ENCODE measurements at regions not wholly inside any gene's neighbourhood (a gene's known extent, or its start where the extent isn't known, plus 50 kb on each side); places are given as distances from the start of the nearest gene placed in this dataset.
"Not testable (repeated sequence)": the region's sequence is repeated elsewhere in the genome, so short reads cannot be mapped to it uniquely, and the experiment has no call there.

GRCh38 chr7:68321776-68322496 lies 1276.3 kb upstream of the AUTS2 start:
- DNase-seq, result no peak

GRCh38 chr7:68324621-68325020 lies 1273.7 kb upstream of the AUTS2 start:
- no peak for DNase-seq

DNA sequence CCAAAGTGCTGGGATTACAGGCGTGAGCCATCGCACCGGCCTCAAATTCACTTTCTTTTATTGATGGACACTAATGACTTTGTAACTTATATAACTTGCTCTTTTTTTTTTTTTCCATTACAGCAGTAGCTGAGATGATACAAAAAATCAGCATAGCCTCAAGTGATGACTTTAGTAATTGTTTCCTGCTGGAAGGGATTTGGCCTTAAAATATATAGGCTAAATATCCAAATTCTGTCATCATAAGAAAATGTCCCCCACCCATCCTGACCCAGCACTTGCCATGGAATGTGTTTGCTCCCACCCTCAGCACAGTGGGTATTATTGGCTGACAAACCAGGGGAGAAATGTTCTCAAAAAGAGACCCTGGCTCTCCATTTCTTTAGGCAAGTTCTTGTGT lies 1264.1 kb upstream of the AUTS2 start:
- DNase-seq, result no peak

GRCh38 chr7:68334636-68335272 lies 1263.5 kb upstream of the AUTS2 start:
- no peak for DNase-seq

DNA sequence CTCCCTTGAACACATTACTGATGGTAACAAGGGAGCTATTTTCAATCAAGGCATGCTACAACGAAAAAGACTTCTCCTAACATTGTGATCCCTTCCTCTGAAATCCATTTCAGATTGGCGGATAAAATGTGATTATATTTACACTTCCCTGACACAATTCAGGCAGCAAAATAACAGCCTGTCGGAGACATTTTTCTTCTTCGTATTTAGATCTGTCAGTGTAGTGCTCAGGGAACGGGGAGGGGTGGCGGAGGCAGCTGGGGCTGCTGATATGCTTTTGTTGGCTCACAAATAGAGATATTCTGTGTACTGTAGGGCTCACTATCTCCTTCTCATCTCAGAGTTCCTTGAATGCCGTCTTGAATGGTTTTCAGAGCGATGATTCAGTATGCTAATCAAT lies 1261.7 kb upstream of the AUTS2 start:
- no peak for DNase-seq

DNA sequence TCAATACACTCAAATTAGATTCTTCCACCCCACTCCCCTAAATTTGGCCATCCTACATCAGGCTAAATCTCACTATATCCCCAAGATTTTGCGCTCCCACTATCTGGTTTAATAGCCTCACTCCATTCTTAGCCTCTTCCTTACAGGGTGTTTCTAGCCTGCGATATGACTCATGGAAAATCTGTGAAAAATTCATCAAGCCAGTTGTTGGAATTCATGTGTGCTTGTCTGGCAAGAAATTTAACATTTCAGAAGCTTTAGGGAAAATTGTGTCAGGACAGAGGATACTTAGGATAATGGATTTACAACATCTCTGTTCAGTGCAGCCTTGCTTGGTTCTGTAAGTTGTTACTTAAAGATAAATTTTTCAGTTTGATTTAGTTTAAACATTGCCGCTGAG lies 1249.9 kb upstream of the AUTS2 start:
- no peak for DNase-seq

DNA sequence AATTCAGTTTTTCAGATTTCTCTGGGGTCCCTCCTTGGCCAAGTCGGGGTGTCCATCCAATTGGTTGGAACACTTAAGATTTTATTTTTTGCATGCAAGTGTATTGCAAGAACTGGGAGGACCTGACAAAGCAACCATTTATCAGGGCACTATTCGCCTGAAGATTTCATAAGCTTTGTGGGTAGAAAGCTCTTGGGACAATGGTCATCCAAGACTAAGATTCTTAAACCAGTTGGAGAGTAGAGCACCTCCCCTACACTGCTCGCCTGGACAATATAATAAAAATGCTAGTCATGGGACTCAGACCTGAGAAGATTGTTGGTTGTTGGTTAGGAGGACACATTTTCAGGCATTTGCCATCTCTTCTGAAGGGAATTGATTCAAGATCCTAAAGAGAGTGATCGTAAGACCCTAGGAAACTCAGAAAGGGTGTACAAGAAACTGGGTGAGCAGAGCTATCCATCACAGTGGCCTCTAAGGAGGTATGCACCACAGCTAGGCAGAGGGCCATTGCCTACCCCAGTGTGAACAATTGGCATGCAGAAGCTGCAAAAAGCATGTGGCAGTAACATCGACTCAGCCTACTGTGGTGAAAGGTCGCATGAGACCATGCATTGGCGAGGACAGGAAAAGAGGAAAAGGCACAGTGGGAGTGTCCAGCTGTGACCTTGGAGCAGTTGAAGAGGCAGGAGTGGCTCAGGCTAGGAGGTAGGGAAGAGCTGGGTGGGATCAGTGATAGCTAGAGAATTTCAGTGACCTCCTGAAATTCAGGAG lies 1235.3 kb upstream of the AUTS2 start:
- no peak for DNase-seq

GRCh38 chr7:68364886-68365625 lies 1233.2 kb upstream of the AUTS2 start:
- DNase-seq, result no peak

DNA sequence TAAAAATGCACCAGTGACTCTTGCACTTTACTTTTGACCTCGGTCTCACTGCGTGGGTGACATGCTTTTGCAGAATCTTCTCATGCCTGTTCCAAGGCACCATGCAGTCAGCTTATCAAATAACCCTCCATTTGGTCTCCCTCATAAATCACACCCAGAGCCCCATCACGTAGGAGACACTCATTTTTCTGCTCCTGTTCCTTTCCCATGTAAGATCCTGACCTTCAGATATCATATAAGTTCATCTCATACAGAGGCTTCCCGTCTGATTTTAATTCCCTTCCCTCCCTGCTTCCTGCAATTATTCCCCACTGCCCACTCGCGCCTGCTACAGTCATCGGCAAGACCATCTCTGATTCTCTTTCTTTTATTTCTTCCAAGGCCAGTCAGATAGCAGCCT lies 1226.3 kb upstream of the AUTS2 start:
- no peak for DNase-seq

DNA sequence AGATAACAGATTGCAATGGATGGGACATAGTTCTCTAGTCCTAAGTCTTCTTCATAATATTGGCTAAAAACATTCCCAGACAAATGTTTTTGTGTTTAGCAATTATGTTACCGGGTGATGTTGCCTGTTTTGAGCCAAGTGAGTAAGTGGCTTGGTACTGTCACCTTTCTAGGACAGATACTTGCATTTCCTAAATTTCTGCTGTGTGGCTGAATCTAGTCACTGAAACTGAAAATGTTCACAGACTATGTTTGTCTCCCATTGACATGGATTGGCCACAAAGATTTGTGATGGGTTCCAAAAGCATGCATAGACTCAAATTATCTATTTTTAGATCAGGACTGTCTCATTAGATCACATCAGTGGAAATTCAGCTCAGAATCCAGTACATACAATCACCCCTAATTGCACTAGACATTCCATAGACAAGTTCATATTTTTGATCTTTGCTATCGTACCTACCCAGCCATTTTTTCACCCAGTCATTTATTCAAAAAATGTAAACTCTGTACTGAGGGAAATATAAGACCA lies 1222.1 kb upstream of the AUTS2 start:
- DNase-seq, result no peak

DNA sequence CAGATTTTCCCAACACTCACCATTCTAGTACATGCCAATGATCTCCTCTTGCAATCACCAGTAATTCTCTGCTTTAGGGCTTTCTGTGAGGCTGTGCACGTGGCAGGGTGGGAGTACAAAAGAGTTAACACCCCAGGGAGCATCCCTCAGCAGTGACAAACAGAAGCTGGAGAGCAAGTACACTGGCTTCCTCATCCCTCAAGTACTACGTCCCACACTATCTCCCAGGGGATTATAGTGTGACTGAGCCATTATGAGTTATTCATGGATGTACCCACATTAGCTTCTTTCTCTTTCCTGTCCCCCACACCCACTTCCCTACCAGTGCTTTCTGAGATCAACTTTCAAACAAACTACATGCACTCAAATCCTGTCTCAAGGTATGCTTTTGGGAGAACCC lies 1216.5 kb upstream of the AUTS2 start:
- DNase-seq, result no peak

GRCh38 chr7:68384581-68384980 lies 1213.7 kb upstream of the AUTS2 start:
- DNase-seq, result no peak

DNA sequence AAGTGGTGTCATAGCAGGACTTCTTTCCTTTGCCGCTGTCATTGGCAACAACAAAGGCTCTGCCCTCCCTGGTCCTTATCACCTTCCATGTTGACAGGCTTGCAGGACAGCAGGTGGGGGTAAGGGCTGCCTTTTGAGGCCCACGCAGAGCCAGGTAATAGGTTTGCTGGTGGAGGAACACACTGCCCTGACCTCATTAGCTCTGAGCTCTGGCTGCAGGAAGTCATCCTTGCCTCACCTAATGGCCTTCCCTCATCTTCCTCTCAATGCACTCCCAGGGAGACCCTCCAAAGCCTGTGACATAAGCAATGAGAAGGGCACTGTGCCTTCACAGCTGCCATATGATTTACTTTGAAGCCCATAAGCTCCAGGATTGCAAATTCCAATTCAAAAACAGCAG lies 1205.2 kb upstream of the AUTS2 start:
- DNase-seq, result no peak

- DNase-seq, result no peak
Observed at GRCh38 chr7:68394131-68394530, 1204.1 kb upstream of the AUTS2 start.

- no peak for DNase-seq
Observed at GRCh38 chr7:68399991-68400590, 1198.2 kb upstream of the AUTS2 start.

DNA sequence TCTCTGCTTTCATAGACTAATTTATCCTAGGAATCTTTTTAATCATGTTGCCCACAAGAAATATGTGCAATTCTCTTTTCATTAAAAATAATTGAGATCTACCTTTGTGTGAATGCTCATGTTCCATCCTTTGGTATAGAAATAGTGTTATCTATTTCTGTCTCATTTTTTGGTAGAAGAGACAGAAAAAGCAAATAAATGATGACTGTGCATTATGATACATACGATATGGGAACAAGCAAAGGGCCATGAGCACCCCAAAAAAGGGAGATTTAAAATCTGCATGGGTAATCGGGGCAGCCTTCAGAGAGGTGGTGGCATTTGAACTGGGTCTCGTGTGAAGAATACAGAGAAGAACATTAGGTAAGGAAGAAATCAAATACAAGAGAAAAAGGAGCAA lies 1197.5 kb upstream of the AUTS2 start:
- DNase-seq, result no peak

- DNase-seq, result no peak
Observed at GRCh38 chr7:68401313-68401712, 1197.0 kb upstream of the AUTS2 start.

- DNase-seq, result no peak
Observed at GRCh38 chr7:68406480-68406879, 1191.8 kb upstream of the AUTS2 start.

- no peak for DNase-seq
Observed at GRCh38 chr7:68407460-68407859, 1190.8 kb upstream of the AUTS2 start.

DNA sequence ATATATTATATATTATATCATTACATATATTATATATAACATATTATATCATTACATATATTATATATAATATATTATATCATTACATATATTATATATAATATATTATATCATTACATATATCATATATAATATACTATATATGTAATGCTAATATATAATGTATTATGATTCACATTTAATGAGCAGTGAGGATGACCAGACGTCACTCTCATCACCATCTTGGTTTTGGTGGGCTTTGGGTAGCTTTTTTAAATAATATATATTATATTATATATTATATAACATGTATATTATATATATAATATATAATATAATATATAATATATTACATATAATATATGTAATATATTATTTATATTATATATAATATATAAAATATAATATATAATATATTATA lies 1189.4 kb upstream of the AUTS2 start:
- DNase-seq, result no peak

GRCh38 chr7:68409851-68410250 lies 1188.4 kb upstream of the AUTS2 start:
- no peak for DNase-seq

DNA sequence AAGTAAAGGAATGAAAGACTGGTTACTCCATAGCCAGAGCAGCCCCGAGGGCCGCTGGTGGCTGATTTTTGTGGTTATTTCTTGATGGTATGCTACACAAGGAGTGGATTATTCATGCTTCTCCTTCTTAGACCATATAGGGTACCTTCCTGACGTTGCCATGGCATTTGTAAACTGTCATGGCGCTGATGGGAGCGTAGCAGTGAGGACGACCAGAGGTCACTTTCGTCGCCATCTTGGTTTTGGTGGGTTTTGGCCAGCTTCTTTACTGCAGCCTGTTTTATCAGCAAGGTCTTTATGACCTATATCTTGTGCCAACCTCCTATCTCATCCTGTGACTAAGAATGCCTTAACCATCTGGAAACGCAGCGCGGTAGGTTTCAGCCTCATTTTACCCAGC lies 1187.6 kb upstream of the AUTS2 start:
- not testable (repeated sequence) for DNase-seq

DNA sequence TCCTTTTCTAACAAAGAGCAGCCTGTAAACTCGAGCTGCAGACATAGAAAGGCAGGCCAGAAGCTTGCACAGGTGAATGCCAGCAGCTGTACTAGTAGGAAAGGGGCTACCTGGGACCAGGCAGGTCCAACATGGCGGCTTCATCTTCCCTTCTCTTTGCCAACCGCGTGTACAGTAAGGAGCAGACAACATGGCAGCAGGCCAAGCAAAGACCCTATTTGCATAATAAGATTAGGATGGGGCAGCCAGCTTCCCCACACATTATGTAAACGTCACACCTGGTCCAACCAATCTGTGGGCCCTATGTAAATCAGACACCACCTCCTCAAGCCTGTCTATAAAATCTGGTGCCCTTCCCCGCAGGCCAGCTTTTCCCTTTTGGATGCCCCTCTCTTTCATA lies 1186.5 kb upstream of the AUTS2 start:
- no peak for DNase-seq
